ENCODE measurements at regions not wholly inside any gene's neighbourhood (a gene's known extent, or its start where the extent isn't known, plus 50 kb on each side); places are given as distances from the start of the nearest gene placed in this dataset.

GRCh38 chr1:235917267-235917811 is 50.6 kb upstream of the LYST start (continued):
- no peak for TF ChIP-seq ZNF488 (tag by site-specific recombination; IDR thresholded peaks at IDR 0.05)
- peak; percentile 60; the same call in 1 of the 2 replicates for TF ChIP-seq ZNF398 (tag by site-specific recombination; IDR thresholded peaks at IDR 0.05)
- no peak for TF ChIP-seq ZNF404 (tag by site-specific recombination; IDR thresholded peaks at IDR 0.05)
- TF ChIP-seq ZNF18 (tag by site-specific recombination; IDR thresholded peaks at IDR 0.05) = no peak
- TF ChIP-seq PRDM4 (tag by site-specific recombination; IDR thresholded peaks at IDR 0.05) = no peak
- TF ChIP-seq ZNF48 (tag by site-specific recombination; IDR thresholded peaks at IDR 0.05) = no peak
- no peak for TF ChIP-seq BCL11B (tag by site-specific recombination; IDR thresholded peaks at IDR 0.05; ENCODE audit: low read depth)
- TF ChIP-seq MYNN (tag by site-specific recombination; IDR thresholded peaks at IDR 0.05; ENCODE audit: borderline replicate concordance) = peak; percentile 98
- TF ChIP-seq ZNF513 (tag by site-specific recombination; IDR thresholded peaks at IDR 0.05) = no peak; the same call in none of the 2 replicates
- TF ChIP-seq ZSCAN5A (tag by site-specific recombination; IDR thresholded peaks at IDR 0.05) = no peak
- TF ChIP-seq ZBTB44 (tag by site-specific recombination; IDR thresholded peaks at IDR 0.05) = peak; percentile 72
- TF ChIP-seq ZSCAN16 (tag by site-specific recombination; IDR thresholded peaks at IDR 0.05) = no peak
- no peak for TF ChIP-seq IKZF3 (tag by site-specific recombination; IDR thresholded peaks at IDR 0.05)
- no peak for TF ChIP-seq ZIC2 (tag by site-specific recombination; IDR thresholded peaks at IDR 0.05)
- no peak for TF ChIP-seq ZNF623 (tag by site-specific recombination; IDR thresholded peaks at IDR 0.05)
- TF ChIP-seq ZNF211 (tag by site-specific recombination; IDR thresholded peaks at IDR 0.05; ENCODE audit: low read depth) = no peak
- TF ChIP-seq ZNF121 (tag by site-specific recombination; IDR thresholded peaks at IDR 0.05) = no peak
- no peak for TF ChIP-seq ZFP41 (tag by site-specific recombination; IDR thresholded peaks at IDR 0.05; ENCODE audit: borderline replicate concordance)
- TF ChIP-seq GLI2 (tag by site-specific recombination; IDR thresholded peaks at IDR 0.05; ENCODE audit: borderline replicate concordance, low read depth) = no peak
- peak; percentile 95 for TF ChIP-seq ZNF335 (tag by site-specific recombination; conservative IDR thresholded peaks at IDR 0.05)
- TF ChIP-seq ZBTB17 (tag by site-specific recombination; IDR thresholded peaks at IDR 0.05) = peak; percentile 99
- no peak for TF ChIP-seq ZNF19 (tag by site-specific recombination; IDR thresholded peaks at IDR 0.05; ENCODE audit: low read depth)
- TF ChIP-seq KLF16 (tag by site-specific recombination; IDR thresholded peaks at IDR 0.05) = no peak
- no peak for TF ChIP-seq ZNF155 (tag by site-specific recombination; IDR thresholded peaks at IDR 0.05)
- peak; percentile 72 for TF ChIP-seq WT1 (tag by site-specific recombination; IDR thresholded peaks at IDR 0.05)
- peak; percentile 77; the same call in 1 of the 2 replicates for TF ChIP-seq ZNF449 (tag by site-specific recombination; IDR thresholded peaks at IDR 0.05)
- TF ChIP-seq ZNF473 (tag by site-specific recombination; IDR thresholded peaks at IDR 0.05) = no peak
- TF ChIP-seq ZNF2 (tag by site-specific recombination; IDR thresholded peaks at IDR 0.05) = peak; percentile 72; the same call in 1 of the 2 replicates
